ENCODE measurements at regions not wholly inside any gene's neighbourhood (a gene's known extent, or its start where the extent isn't known, plus 50 kb on each side); places are given as distances from the start of the nearest gene placed in this dataset.

- no peak overlapping the region for H3K27ac ChIP-seq (ENCODE audit: low read depth, low read length)
- H3K79me2 ChIP-seq (ENCODE audit: control insufficient read depth, low read length), result no peaks in the 10 kb centered on the region
- H4K20me1 ChIP-seq (ENCODE audit: control insufficient read depth, insufficient read depth, low read depth, low read length), result no peaks in the 10 kb centered on the region
- H3K4me3 ChIP-seq (ENCODE audit: low read length), result no peak overlapping the region
- no peaks in the 10 kb centered on the region for H3K9me3 ChIP-seq (ENCODE audit: control insufficient read depth, insufficient read depth, low read length)
- H3K27me3 ChIP-seq (ENCODE audit: control insufficient read depth, low read length), result no peaks in the 10 kb centered on the region
- TF ChIP-seq CTCF (IDR thresholded peaks at IDR 0.05; ENCODE audit: low read depth, low read length, poor library complexity, severe bottlenecking) (no peak), EZH2phosphoT487 (IDR thresholded peaks at IDR 0.05; ENCODE audit: borderline replicate concordance, low read length) (no peak)
- H3F3A ChIP-seq (ENCODE audit: control insufficient read depth, insufficient read depth), result no peaks in the 10 kb centered on the region
- no peak overlapping the region for H3K4me2 ChIP-seq (ENCODE audit: low read length)
- H3K4me1 ChIP-seq (ENCODE audit: control insufficient read depth, low read length), result no peaks in the 10 kb centered on the region
- no peaks in the 10 kb centered on the region for H3K9me2 ChIP-seq (replicated peaks; ENCODE audit: control insufficient read depth, low read length)
- no peaks in the 10 kb centered on the region for H3K36me3 ChIP-seq (ENCODE audit: control insufficient read depth, low read length)
Measured at GRCh38 chr2:240249423-240250149, 109.1 kb upstream of the OTOS start.

- Histone ChIP-seq H3K9me2 (replicated peaks; ENCODE audit: control insufficient read depth, low read length) (no peaks in the 10 kb centered on the region), H3K79me2 (ENCODE audit: control insufficient read depth, low read length) (no peaks in the 10 kb centered on the region), H3K27ac (ENCODE audit: low read depth, low read length) (no peak overlapping the region), H3K9me3 (ENCODE audit: control insufficient read depth, insufficient read depth, low read length) (no peaks in the 10 kb centered on the region), H3K4me3 (ENCODE audit: low read length) (no peak overlapping the region), H4K20me1 (ENCODE audit: control insufficient read depth, insufficient read depth, low read depth, low read length) (no peaks in the 10 kb centered on the region), H3K36me3 (ENCODE audit: control insufficient read depth, low read length) (no peaks in the 10 kb centered on the region), H3K4me1 (ENCODE audit: control insufficient read depth, low read length) (no peaks in the 10 kb centered on the region), H3K27me3 (ENCODE audit: control insufficient read depth, low read length) (no peaks in the 10 kb centered on the region), H3F3A (ENCODE audit: control insufficient read depth, insufficient read depth) (no peaks in the 10 kb centered on the region), H3K4me2 (ENCODE audit: low read length) (no peak overlapping the region)
- TF ChIP-seq EZH2phosphoT487 (IDR thresholded peaks at IDR 0.05; ENCODE audit: borderline replicate concordance, low read length) (no peak), CTCF (IDR thresholded peaks at IDR 0.05; ENCODE audit: low read depth, low read length, poor library complexity, severe bottlenecking) (no peak)
Measured at GRCh38 chr2:240250150-240250984, 109.9 kb upstream of the OTOS start.

GRCh38 chr2:240250985-240251847, 110.8 kb upstream of the OTOS start:
- Histone ChIP-seq H3F3A (ENCODE audit: control insufficient read depth, insufficient read depth) (no peaks in the 10 kb centered on the region), H3K4me3 (ENCODE audit: low read length) (no peak overlapping the region), H3K27ac (ENCODE audit: low read depth, low read length) (no peak overlapping the region), H3K36me3 (ENCODE audit: control insufficient read depth, low read length) (no peaks in the 10 kb centered on the region), H3K9me3 (ENCODE audit: control insufficient read depth, insufficient read depth, low read length) (no peaks in the 10 kb centered on the region), H3K9me2 (replicated peaks; ENCODE audit: control insufficient read depth, low read length) (no peaks in the 10 kb centered on the region), H3K4me2 (ENCODE audit: low read length) (no peak overlapping the region), H4K20me1 (ENCODE audit: control insufficient read depth, insufficient read depth, low read depth, low read length) (no peaks in the 10 kb centered on the region), H3K27me3 (ENCODE audit: control insufficient read depth, low read length) (no peaks in the 10 kb centered on the region), H3K4me1 (ENCODE audit: control insufficient read depth, low read length) (no peaks in the 10 kb centered on the region), H3K79me2 (ENCODE audit: control insufficient read depth, low read length) (no peaks in the 10 kb centered on the region)
- TF ChIP-seq CTCF (IDR thresholded peaks at IDR 0.05; ENCODE audit: low read depth, low read length, poor library complexity, severe bottlenecking), result no peak
- TF ChIP-seq EZH2phosphoT487 (IDR thresholded peaks at IDR 0.05; ENCODE audit: borderline replicate concordance, low read length), result no peak

All from DOHH2 (cell line).